HG03095 (cell line): ENCODE measurements at regions not wholly inside any gene's neighbourhood (a gene's known extent, or its start where the extent isn't known, plus 50 kb on each side); places are given as distances from the start of the nearest gene placed in this dataset.

Experiments
- ATAC-seq: cut with Tn5 transposase; IDR thresholded peaks from one replicate; pipeline ENCODE4 v1.9.1; 2021; ENCODE audit warnings: moderate library complexity; ENCODE audit not compliant: unreplicated experiment

GRCh38 chr6:122524056-122524455 lies 52.4 kb upstream of the SERINC1 start:
- ATAC-seq, result no peak

GRCh38 chr6:122530440-122531046 lies 58.9 kb upstream of the SERINC1 start:
- peak; percentile 97 for ATAC-seq

GRCh38 chr6:122548281-122548680 lies 61.9 kb upstream of the PKIB start:
- ATAC-seq, result no peak

- no peak for ATAC-seq
Measured at GRCh38 chr6:122548820-122549219, 61.4 kb upstream of the PKIB start.

GRCh38 chr6:122553697-122554096 lies 56.5 kb upstream of the PKIB start:
- ATAC-seq, result no peak

GRCh38 chr6:122555561-122555960 lies 54.6 kb upstream of the PKIB start:
- ATAC-seq, result no peak

GRCh38 chr6:122558080-122558479 lies 52.1 kb upstream of the PKIB start:
- no peak for ATAC-seq
